SK-N-MC (cell line): ENCODE measurements at regions not wholly inside any gene's neighbourhood (a gene's known extent, or its start where the extent isn't known, plus 50 kb on each side); places are given as distances from the start of the nearest gene placed in this dataset.

Experiments
- EZH2 ChIP-seq: fragments of 200-600 bp; sonication (generic); IDR thresholded peaks from one replicate; pipeline ENCODE4 v1.6.1; 2017; ENCODE audit warnings: antibody characterized with exemption
- FOXP2 ChIP-seq: optimal IDR thresholded peaks from 2 replicates; pipeline ENCODE3; 2011; ENCODE audit warnings: mild to moderate bottlenecking, moderate library complexity; ENCODE audit not compliant: insufficient read depth; ENCODE audit errors: extremely low read length, control extremely low read depth
- POLR2AphosphoS5 ChIP-seq: IDR thresholded peaks from 2 replicates; pipeline ENCODE4 v1.6.1; 2012; ENCODE audit warnings: mild to moderate bottlenecking, low read depth, low read length, borderline replicate concordance

- no peak for TF ChIP-seq POLR2AphosphoS5
- TF ChIP-seq EZH2: no peak
- TF ChIP-seq FOXP2: no peak
Measured at GRCh38 chr2:180187611-180188010, 180.5 kb upstream of the CWC22 start.
